Keratinocyte (primary cell): ENCODE measurements at regions not wholly inside any gene's neighbourhood (a gene's known extent, or its start where the extent isn't known, plus 50 kb on each side); places are given as distances from the start of the nearest gene placed in this dataset.

Experiments
- DNase-seq: peaks from one replicate; pipeline ENCODE4 v3.0.0-alpha.2; 2011; ENCODE audit warnings: low read depth, missing footprints, low spot score
- FAIRE-seq: peaks from 2 replicates; lab custom pipeline; 2011; peaks lifted over from hg19 to GRCh38; lab: Jason Lieb, UNC
- H2AFZ ChIP-seq: 2 replicates; pipeline ENCODE4 v1.6.0; 2012; ENCODE audit warnings: low read length, control low read depth, inconsistent platforms; ENCODE audit not compliant: control insufficient read depth
- H3K27ac ChIP-seq: 2 replicates; pipeline ENCODE4 v1.5.1; 2011; ENCODE audit warnings: low read length; ENCODE audit not compliant: control insufficient read depth, insufficient read depth
- H3K27me3 ChIP-seq: 3 replicates; pipeline ENCODE4 v1.6.0; 2011; ENCODE audit warnings: low read length; ENCODE audit not compliant: control insufficient read depth, insufficient read depth; ENCODE audit errors: extremely low read depth
- H3K36me3 ChIP-seq, 2 experiments: 2 replicates in 1 of 2; 3 replicates in 1 of 2; pipeline ENCODE4 v1.5.1; 2011; ENCODE audit warnings: low read length in 2 of 2, mild to moderate bottlenecking in 1 of 2; ENCODE audit not compliant: control insufficient read depth in 2 of 2, insufficient read depth in 2 of 2; ENCODE audit errors: extremely low read depth in 1 of 2
- H3K4me1 ChIP-seq: 3 replicates; pipeline ENCODE4 v1.5.1; 2011; ENCODE audit warnings: low read length; ENCODE audit not compliant: control insufficient read depth, insufficient read depth; ENCODE audit errors: extremely low read depth
- H3K4me2 ChIP-seq: 3 replicates; pipeline ENCODE4 v1.6.0; 2011; ENCODE audit warnings: low read depth, low read length; ENCODE audit not compliant: control insufficient read depth, insufficient read depth; ENCODE audit errors: extremely low read depth
- H3K4me3 ChIP-seq, 3 experiments: fragments of 200-600 bp in 1 of 3; sonication (generic) in 1 of 3; 2 replicates in 2 of 3; 3 replicates in 1 of 3; pipeline ENCODE4 v1.5.1; 2011 to 2016; ENCODE audit warnings: low read length in 3 of 3, mild to moderate bottlenecking in 3 of 3, control low read depth in 2 of 3, inconsistent platforms in 1 of 3, low read depth in 1 of 3, mixed read lengths in 1 of 3, mixed run types in 1 of 3, moderate library complexity in 1 of 3; ENCODE audit not compliant: control insufficient read depth in 2 of 3, insufficient read depth in 2 of 3; ENCODE audit errors: extremely low read depth in 1 of 3
- H3K79me2 ChIP-seq: 2 replicates; pipeline ENCODE4 v1.6.0; 2012; ENCODE audit warnings: low read length; ENCODE audit not compliant: control insufficient read depth, insufficient read depth
- H3K9ac ChIP-seq: 3 replicates; pipeline ENCODE4 v1.6.0; 2011; ENCODE audit warnings: low read length; ENCODE audit not compliant: control insufficient read depth, insufficient read depth; ENCODE audit errors: extremely low read depth
- H3K9me1 ChIP-seq: 3 replicates; pipeline ENCODE4 v1.6.0; 2011; ENCODE audit warnings: low read length; ENCODE audit not compliant: control insufficient read depth, insufficient read depth; ENCODE audit errors: extremely low read depth
- H3K9me3 ChIP-seq: 2 replicates; pipeline ENCODE4 v1.5.1; 2012; ENCODE audit warnings: low read depth, low read length; ENCODE audit not compliant: control insufficient read depth
- H4K20me1 ChIP-seq: 3 replicates; pipeline ENCODE4 v1.6.0; 2011; ENCODE audit warnings: low read length; ENCODE audit not compliant: control insufficient read depth, insufficient read depth; ENCODE audit errors: extremely low read depth
- EZH2 ChIP-seq: IDR thresholded peaks from one replicate; pipeline ENCODE4 v1.6.1; 2012; ENCODE audit warnings: inconsistent platforms, mild to moderate bottlenecking, low read length, moderate library complexity
- dilution Hi-C: fragments of 300-500 bp; cut with MboI; formaldehyde crosslinking; loops from one replicate; pipeline ENCODE4 v1.7.0; 2020; ENCODE audit warnings: low sequenced_read_pairs; ENCODE audit not compliant: extremely low pct_ligation_motif_present
- TF ChIP-seq, protein P1 (sequence below), 3 experiments: IDR thresholded peaks in 1 of 3; conservative IDR thresholded peaks in 1 of 3; optimal IDR thresholded peaks in 1 of 3; 2 replicates in 2 of 3; 3 replicates in 1 of 3; pipeline versions ENCODE3 to v1.5.1; 2011; ENCODE audit warnings: low read length in 3 of 3, mild to moderate bottlenecking in 3 of 3, moderate library complexity in 2 of 3, control low read depth in 1 of 3, inconsistent platforms in 1 of 3; ENCODE audit not compliant: insufficient read depth in 2 of 3; ENCODE audit errors: extremely low read depth in 1 of 3

DNA sequence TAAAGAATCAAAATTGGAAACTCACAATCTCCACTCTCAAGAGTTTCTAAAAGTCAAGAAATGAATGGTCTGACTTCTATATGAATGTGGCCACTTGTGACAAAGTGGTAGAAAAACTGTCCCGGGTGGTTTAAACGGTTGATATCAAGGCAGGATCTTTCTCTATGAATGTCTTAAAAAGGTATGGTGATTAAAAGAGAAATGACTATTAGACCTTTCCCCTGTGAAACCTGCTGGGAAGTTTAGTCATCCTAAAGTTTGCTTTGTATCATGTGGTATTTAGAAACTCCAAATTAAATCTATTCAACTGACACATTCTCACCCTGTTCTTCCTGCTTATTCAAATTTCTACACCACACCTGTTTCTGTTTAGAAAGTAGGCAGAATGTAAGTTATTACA is 492.5 kb downstream of the XPNPEP1 start:
- no peak for DNase-seq
- H3K27ac ChIP-seq = no peak overlapping the region
- dilution Hi-C loops = no loop called here
- no peak overlapping the region for H2AFZ ChIP-seq
- H3K9me3 ChIP-seq = no peaks in the 10 kb centered on the region
- TF ChIP-seq, protein P1, sequence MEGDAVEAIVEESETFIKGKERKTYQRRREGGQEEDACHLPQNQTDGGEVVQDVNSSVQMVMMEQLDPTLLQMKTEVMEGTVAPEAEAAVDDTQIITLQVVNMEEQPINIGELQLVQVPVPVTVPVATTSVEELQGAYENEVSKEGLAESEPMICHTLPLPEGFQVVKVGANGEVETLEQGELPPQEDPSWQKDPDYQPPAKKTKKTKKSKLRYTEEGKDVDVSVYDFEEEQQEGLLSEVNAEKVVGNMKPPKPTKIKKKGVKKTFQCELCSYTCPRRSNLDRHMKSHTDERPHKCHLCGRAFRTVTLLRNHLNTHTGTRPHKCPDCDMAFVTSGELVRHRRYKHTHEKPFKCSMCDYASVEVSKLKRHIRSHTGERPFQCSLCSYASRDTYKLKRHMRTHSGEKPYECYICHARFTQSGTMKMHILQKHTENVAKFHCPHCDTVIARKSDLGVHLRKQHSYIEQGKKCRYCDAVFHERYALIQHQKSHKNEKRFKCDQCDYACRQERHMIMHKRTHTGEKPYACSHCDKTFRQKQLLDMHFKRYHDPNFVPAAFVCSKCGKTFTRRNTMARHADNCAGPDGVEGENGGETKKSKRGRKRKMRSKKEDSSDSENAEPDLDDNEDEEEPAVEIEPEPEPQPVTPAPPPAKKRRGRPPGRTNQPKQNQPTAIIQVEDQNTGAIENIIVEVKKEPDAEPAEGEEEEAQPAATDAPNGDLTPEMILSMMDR (optimal IDR thresholded peaks at IDR 0.05 in 1 of 3, IDR thresholded peaks at IDR 0.05 in 1 of 3, conservative IDR thresholded peaks at IDR 0.05 in 1 of 3; ENCODE audit: extremely low read depth in 1 of 3, insufficient read depth in 2 of 3, low read length in 3 of 3) = no peak
- no peak for TF ChIP-seq EZH2
- H4K20me1 ChIP-seq = no peaks in the 10 kb centered on the region
- no peaks in the 10 kb centered on the region for H3K27me3 ChIP-seq
- no peaks in the 10 kb centered on the region for H3K79me2 ChIP-seq
- no peak overlapping the region for H3K9ac ChIP-seq
- no peaks in the 10 kb centered on the region for H3K4me1 ChIP-seq
- no peaks in the 10 kb centered on the region for H3K9me1 ChIP-seq
- no peaks in the 10 kb centered on the region for H3K36me3 ChIP-seq
- FAIRE-seq = no peak
- no peak overlapping the region for H3K4me3 ChIP-seq
- no peak overlapping the region for H3K4me2 ChIP-seq

DNA sequence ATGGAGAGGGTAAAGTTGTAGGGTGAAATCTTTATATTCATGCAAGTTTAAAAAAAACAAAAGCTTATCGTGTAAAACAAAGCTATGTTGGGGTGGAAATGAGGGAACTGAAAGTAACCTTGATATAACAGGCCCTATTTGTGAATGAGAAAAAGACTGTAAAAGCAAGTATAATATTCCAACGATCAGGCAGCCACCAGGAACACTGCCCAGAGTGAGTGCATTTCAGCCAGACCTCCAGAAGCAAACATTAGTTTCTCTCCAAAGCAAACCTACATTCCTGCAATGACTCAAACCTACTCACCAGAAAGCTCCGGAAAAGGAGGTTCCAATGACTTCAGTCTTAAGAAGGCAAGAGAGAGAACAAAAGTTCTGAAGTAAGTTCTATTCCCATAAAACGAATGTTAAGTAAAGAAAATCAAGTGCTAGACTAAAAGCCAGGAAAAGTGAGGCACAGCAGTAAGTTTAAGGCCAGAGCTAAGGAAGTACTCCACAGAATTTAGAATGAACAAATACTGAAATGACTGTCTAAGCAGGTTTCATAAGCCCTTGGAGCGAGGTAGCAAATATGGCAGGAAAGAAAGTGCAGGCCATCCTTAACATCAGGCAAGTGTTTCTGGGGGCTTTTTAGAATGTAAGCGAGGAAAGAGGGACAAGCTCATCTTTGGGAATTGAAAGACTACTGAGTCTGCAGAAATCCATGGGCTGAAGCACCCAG is 493.1 kb downstream of the XPNPEP1 start:
- TF ChIP-seq, protein P1 (optimal IDR thresholded peaks at IDR 0.05 in 1 of 3, IDR thresholded peaks at IDR 0.05 in 1 of 3, conservative IDR thresholded peaks at IDR 0.05 in 1 of 3; ENCODE audit: extremely low read depth in 1 of 3, insufficient read depth in 2 of 3, low read length in 3 of 3) = no peak
- no peak for TF ChIP-seq EZH2
- Histone ChIP-seq H4K20me1 (no peaks in the 10 kb centered on the region), H3K27ac (no peak overlapping the region), H3K79me2 (no peaks in the 10 kb centered on the region), H3K4me2 (no peak overlapping the region), H3K9me3 (no peaks in the 10 kb centered on the region), H2AFZ (no peak overlapping the region), H3K4me1 (no peaks in the 10 kb centered on the region), H3K9me1 (no peaks in the 10 kb centered on the region), H3K27me3 (no peaks in the 10 kb centered on the region), H3K36me3 (no peaks in the 10 kb centered on the region), H3K4me3 (no peak overlapping the region), H3K9ac (no peak overlapping the region)
- dilution Hi-C loops = no loop called here
- DNase-seq = no peak
- no peak for FAIRE-seq
